ENCODE measurements at regions not wholly inside any gene's neighbourhood (a gene's known extent, or its start where the extent isn't known, plus 50 kb on each side); places are given as distances from the start of the nearest gene placed in this dataset.

DNA sequence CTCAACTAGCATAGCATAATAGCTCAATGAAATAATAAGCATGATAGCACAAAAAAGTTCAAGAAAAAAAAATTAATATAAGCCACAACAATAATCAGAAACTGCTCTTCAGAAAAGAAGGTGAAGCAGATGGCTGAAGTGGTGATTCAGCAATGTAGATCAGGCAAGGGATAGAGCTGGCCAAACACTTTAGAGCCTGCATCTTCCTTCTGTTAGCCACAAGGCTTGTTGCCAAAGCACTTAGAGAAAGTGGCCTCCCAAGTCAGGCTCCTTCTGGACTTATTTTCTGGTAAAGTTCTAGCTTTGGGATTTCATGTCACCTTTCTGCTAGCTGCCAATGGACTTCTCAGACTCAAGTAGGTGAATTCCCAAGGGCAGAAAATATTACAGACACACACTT, 60.3 kb upstream of the C1orf87 start:
- H3K27me3 ChIP-seq (replicated peaks; ENCODE audit: insufficient read depth, low read depth, low read length, poor library complexity): no peaks in the 10 kb centered on the region
- intact Hi-C loops (cut with micrococcal nuclease; ENCODE audit: unreplicated experiment): no loop called here
- no peak overlapping the region for H3K27ac ChIP-seq (ENCODE audit: low read depth, low read length, poor library complexity, severe bottlenecking)
- H3K4me1 ChIP-seq (ENCODE audit: insufficient read depth, low read length, poor library complexity, severe bottlenecking): no peaks in the 10 kb centered on the region
- H3K9me3 ChIP-seq (ENCODE audit: low read depth, low read length, poor library complexity, severe bottlenecking): no peaks in the 10 kb centered on the region
- no TSS peak for BruUV-seq (replicated peaks)
- DNase-seq (ENCODE audit: low spot score): no peak
- no peak overlapping the region for H3K4me3 ChIP-seq (ENCODE audit: low read depth, low read length, poor library complexity, severe bottlenecking)
- ChIA-PET CTCF (no interaction called here), POLR2A (ENCODE audit: low non-redundant PET) (interaction anchor here (0.7 kb wide), 1 partner anchor 19 kb away, joined by 4 read pairs; no protein-coding TSS in a partner anchor)
- no peaks in the 10 kb centered on the region for H3K36me3 ChIP-seq (ENCODE audit: insufficient read depth, low read length, poor library complexity, severe bottlenecking)
- TF ChIP-seq EZH2 (IDR thresholded peaks at IDR 0.05; ENCODE audit: borderline replicate concordance, low read depth, low read length, poor library complexity, severe bottlenecking) (no peak), CTCF (conservative IDR thresholded peaks at IDR 0.05; ENCODE audit: low read depth, low read length) (no peak)

GRCh38 chr1:60133000-60133673, 59.6 kb upstream of the C1orf87 start:
- BruUV-seq (replicated peaks): no TSS peak
- H3K4me3 ChIP-seq (ENCODE audit: low read depth, low read length, poor library complexity, severe bottlenecking): no peak overlapping the region
- intact Hi-C loops (cut with micrococcal nuclease; ENCODE audit: unreplicated experiment): no loop called here
- H3K27ac ChIP-seq (ENCODE audit: low read depth, low read length, poor library complexity, severe bottlenecking): no peak overlapping the region
- H3K36me3 ChIP-seq (ENCODE audit: insufficient read depth, low read length, poor library complexity, severe bottlenecking): no peaks in the 10 kb centered on the region
- POLR2A ChIA-PET (ENCODE audit: low non-redundant PET): interaction anchor here (0.7 kb wide), 1 partner anchor 19 kb away, joined by 4 read pairs; no protein-coding TSS in a partner anchor
- TF ChIP-seq CTCF (conservative IDR thresholded peaks at IDR 0.05; ENCODE audit: low read depth, low read length) (no peak), EZH2 (IDR thresholded peaks at IDR 0.05; ENCODE audit: borderline replicate concordance, low read depth, low read length, poor library complexity, severe bottlenecking) (no peak)
- CTCF ChIA-PET: no interaction called here
- DNase-seq (ENCODE audit: low spot score): peak; percentile 58
- H3K9me3 ChIP-seq (ENCODE audit: low read depth, low read length, poor library complexity, severe bottlenecking): no peaks in the 10 kb centered on the region
- H3K27me3 ChIP-seq (replicated peaks; ENCODE audit: insufficient read depth, low read depth, low read length, poor library complexity): no peaks in the 10 kb centered on the region
- H3K4me1 ChIP-seq (ENCODE audit: insufficient read depth, low read length, poor library complexity, severe bottlenecking): no peaks in the 10 kb centered on the region

DNA sequence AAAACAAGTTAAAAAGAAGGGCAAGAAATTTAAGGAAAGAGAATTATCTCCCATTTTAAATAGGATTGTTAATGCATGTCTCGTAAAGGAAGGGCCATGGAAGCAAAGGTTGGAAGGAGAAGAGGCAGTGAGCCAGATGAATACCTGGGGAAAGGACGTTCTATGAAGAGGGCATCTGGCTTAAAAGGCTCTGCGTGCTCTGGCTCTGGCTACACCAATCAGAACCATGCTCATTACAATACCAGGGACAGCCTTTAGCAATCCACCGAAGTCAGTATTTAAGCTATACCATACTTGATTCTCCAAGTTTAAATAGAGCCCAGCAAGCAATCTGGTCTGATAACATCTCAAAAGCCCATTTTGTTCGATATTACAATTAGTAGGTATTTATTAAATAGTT, 58.5 kb upstream of the C1orf87 start:
- no peaks in the 10 kb centered on the region for H3K4me1 ChIP-seq (ENCODE audit: insufficient read depth, low read length, poor library complexity, severe bottlenecking)

More for the DNA sequence above, 58.5 kb upstream of the C1orf87 start:
- no TSS peak for BruUV-seq (replicated peaks)
- ChIA-PET POLR2A (ENCODE audit: low non-redundant PET) (no interaction called here), CTCF (no interaction called here)
- intact Hi-C loops (cut with micrococcal nuclease; ENCODE audit: unreplicated experiment): no loop called here
- no peaks in the 10 kb centered on the region for H3K27me3 ChIP-seq (replicated peaks; ENCODE audit: insufficient read depth, low read depth, low read length, poor library complexity)
- H3K27ac ChIP-seq (ENCODE audit: low read depth, low read length, poor library complexity, severe bottlenecking): no peak overlapping the region
- no peak overlapping the region for H3K4me3 ChIP-seq (ENCODE audit: low read depth, low read length, poor library complexity, severe bottlenecking)
- no peaks in the 10 kb centered on the region for H3K9me3 ChIP-seq (ENCODE audit: low read depth, low read length, poor library complexity, severe bottlenecking)
- H3K36me3 ChIP-seq (ENCODE audit: insufficient read depth, low read length, poor library complexity, severe bottlenecking): no peaks in the 10 kb centered on the region
- no peak for DNase-seq (ENCODE audit: low spot score)
- no peak for TF ChIP-seq EZH2 (IDR thresholded peaks at IDR 0.05; ENCODE audit: borderline replicate concordance, low read depth, low read length, poor library complexity, severe bottlenecking)
- no peak for TF ChIP-seq CTCF (conservative IDR thresholded peaks at IDR 0.05; ENCODE audit: low read depth, low read length)

All from A673 (cell line).